Putamen (tissue), 1 donor: ENCODE measurements at regions not wholly inside any gene's neighbourhood (a gene's known extent, or its start where the extent isn't known, plus 50 kb on each side); places are given as distances from the start of the nearest gene placed in this dataset.

Source experiments
- DNase-seq: peaks from one replicate; pipeline ENCODE4 v3.0.0-alpha.2; 2016; ENCODE audit warnings: low spot score

GRCh38 chr3:107428051-107428858 lies 51.0 kb downstream of the CCDC54 start:
- no peak for DNase-seq

GRCh38 chr3:107429320-107430181 lies 52.3 kb downstream of the CCDC54 start:
- DNase-seq, result peak; percentile 93

GRCh38 chr3:107430214-107430995 lies 53.2 kb downstream of the CCDC54 start:
- no peak for DNase-seq

GRCh38 chr3:107430996-107431245 lies 53.7 kb downstream of the CCDC54 start:
- DNase-seq, result peak; percentile 65

GRCh38 chr3:107431246-107432012 lies 54.2 kb downstream of the CCDC54 start:
- peak; percentile 71 for DNase-seq

DNA sequence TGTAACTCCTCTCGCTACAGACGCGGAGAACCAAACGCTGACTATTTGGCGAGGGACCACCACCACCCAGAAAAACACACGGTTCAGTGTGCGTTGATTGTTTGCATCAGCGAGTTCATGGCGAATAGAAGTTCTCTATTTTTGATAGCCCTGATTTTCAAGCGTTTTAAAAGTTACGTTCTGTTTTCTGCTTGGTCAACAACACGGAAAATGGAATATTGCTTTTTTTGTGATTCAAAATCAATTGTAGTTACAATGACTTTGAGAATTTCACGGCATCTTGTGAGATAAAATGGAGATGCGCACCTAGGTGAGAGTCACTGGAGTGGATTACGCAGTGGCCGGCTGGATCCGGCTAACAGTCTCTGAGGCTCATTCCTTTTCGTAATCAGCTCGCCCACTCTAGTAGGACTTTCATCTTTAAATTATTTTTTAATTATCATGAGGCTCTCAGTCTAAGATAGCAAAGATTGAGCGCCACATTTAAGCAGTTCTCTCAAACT lies 54.8 kb downstream of the CCDC54 start:
- DNase-seq, result no peak

GRCh38 chr3:107432646-107433045 lies 55.4 kb downstream of the CCDC54 start:
- no peak for DNase-seq

GRCh38 chr3:107436029-107436428 lies 58.8 kb downstream of the CCDC54 start:
- DNase-seq, result no peak

DNA sequence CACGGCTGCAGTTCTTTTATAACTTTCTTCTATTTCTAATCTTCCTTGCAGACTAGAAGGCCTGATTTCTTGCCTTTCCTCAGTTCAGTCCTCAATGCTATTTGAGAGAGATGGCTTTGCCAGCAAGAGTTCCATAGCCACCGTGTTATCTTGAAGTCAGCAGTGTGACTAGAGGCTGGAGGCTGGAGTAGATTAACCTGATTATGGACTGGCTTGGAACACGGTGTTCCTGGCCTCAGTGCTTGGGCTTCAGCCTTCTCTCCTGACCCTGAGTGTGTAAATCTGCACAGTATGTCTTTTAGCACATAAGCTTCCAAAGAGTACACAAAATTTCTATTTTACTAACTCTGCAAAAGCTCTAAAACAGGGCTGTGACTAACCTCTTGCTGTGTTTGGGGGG lies 61.4 kb downstream of the CCDC54 start:
- DNase-seq, result no peak

DNA sequence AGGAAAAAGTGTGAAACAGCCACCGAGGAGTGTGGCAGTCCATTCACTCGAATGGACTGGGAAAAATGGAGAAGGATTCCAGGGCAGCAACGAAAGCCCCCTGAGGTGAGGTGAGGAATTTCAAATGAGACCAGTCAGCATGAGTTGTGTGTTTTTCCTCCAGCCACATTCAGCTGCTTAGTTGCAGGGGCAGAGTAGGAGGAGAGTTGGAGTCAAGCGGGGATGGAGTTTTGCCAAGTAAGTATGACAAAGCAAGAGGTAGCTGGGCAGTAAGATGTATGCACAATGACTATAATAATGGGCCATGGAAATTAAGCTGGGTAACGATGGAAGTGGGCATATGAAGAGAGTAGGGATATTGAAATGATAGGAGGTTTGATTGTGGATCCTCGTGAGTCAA lies 64.4 kb downstream of the CCDC54 start:
- DNase-seq, result no peak

- no peak for DNase-seq
Observed at GRCh38 chr3:107443461-107443860, 66.2 kb downstream of the CCDC54 start.

DNA sequence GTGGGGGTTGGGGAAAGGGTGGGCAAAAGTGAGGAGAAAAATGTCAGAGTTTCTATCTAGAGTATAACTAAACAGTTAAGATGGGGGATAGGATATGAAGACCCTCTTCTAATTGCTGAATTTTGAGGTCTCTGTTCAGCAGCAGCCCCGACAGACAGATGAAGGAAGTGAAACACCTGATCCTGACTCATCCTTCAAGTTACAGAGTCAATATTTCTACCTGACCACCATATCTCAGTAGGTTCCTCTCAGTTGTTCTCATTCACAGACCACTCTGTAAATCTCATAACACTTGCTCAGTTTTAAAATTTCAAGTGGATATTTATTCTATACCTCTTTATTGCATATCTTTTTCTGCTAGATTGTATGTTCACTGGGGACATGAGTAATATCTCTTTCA lies 69.5 kb downstream of the CCDC54 start:
- no peak for DNase-seq

DNA sequence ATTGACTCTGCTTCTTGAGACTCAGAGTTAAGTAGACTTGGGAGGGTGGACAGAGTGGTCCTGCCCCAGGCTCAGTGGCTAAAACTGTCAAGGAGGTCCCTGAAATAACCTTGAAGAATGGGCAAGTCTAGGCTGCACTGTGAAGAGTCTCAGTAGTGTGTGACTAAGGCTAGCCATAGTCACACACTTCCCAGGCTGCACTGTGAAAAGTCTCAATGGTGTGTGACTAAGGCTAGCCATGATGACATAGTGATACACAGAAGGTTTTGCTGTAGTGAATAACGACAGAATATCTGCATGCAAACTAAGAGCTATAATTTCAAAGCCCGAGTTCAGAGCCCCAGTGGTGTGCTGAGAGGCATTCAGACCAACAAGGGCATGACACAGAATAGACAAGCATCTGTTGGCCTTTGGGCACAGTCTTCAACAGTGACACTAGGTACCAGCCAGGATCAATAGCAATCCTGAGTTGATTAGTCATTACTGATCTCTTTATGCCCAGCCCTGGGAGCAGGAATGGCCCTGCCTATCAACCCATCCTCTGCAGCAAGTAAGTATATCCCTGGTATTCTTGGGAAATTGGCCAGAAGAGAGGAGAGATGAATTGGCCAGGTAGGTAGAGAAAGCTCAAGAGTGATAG lies 72.4 kb upstream of the BBX start:
- DNase-seq, result no peak

DNA sequence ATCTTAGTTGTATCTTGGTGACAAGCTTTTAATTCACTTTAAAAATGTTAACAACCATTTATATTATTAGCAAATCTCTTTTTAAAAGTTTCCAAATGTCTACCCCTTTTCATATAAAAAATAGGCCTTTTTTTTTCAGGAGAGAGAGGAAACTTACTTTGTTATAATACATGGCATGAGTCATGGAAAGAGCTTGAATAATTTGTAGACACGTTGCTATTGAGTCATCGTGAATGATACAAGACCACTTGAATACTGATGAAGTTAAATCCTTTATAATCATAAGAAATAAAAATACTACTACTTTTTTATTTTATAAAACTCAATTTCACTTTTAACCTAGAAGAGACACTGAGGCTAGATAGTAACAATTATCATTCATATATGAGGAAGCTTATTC lies 70.3 kb upstream of the BBX start:
- DNase-seq, result no peak

GRCh38 chr3:107453504-107453903 lies 69.3 kb upstream of the BBX start:
- DNase-seq, result no peak

- DNase-seq, result no peak
Observed at GRCh38 chr3:107455621-107456020, 67.1 kb upstream of the BBX start.

DNA sequence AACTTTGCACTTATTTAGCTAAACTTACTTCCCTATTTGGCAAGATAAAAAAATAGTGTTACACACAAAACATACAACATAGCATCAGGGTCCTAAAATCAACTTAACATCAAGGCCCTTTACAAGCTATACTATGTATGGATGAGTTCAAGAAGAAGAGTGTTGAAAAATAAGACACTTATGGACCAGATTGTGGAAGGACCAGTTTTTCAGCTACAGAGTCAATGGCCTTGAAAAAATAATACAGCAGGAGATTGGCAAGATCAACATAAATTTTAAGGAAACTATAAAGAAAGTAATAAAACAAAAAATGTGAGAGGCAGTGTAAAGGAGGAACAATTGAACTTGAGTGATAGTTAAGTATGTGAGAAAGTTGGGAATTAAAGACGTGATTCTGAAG lies 66.3 kb upstream of the BBX start:
- DNase-seq, result no peak

DNA sequence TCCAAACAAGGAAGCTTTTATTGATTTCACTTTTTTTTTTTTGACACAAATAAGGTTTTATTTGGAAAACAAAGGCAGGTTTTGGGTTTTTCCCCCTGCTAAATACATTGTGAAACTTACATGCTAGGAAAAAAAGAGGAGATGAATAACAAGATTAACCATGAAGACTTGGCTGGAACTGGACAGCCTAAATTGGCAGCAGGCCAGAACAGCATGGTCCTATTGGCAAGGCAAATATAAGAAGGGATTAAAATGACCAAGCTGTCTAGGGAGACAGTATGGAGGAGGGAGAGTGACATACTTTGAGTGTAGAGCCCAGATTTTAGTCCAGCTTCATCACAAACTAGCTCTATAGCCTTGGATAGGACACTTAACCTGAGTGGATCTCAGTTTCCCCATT lies 63.9 kb upstream of the BBX start:
- no peak for DNase-seq

- no peak for DNase-seq
Observed at GRCh38 chr3:107461721-107462120, 61.0 kb upstream of the BBX start.

- DNase-seq, result no peak
Observed at GRCh38 chr3:107464037-107464436, 58.7 kb upstream of the BBX start.

GRCh38 chr3:107465064-107465631 lies 57.6 kb upstream of the BBX start:
- no peak for DNase-seq
